Ishikawa (cell line): ENCODE measurements at regions not wholly inside any gene's neighbourhood (a gene's known extent, or its start where the extent isn't known, plus 50 kb on each side); places are given as distances from the start of the nearest gene placed in this dataset.

ENCODE experiments used
- CEBPB ChIP-seq: IDR thresholded peaks from 2 replicates; pipeline ENCODE4 v1.6.1; 2012
- CREB1 ChIP-seq: IDR thresholded peaks from 2 replicates; pipeline ENCODE4 v1.6.1; 2012; ENCODE audit warnings: low read depth
- EP300 ChIP-seq: IDR thresholded peaks from 2 replicates; pipeline ENCODE4 v1.6.1; 2012; ENCODE audit warnings: borderline replicate concordance
- MAX ChIP-seq: IDR thresholded peaks from 2 replicates; pipeline ENCODE4 v1.6.1; 2012
- NFIC ChIP-seq: IDR thresholded peaks from 2 replicates; pipeline ENCODE4 v1.6.1; 2012
- RAD21 ChIP-seq: IDR thresholded peaks from 2 replicates; pipeline ENCODE4 v1.6.1; 2012; ENCODE audit warnings: low read depth
- TAF1 ChIP-seq: IDR thresholded peaks from 2 replicates; pipeline ENCODE4 v1.6.1; 2012; ENCODE audit warnings: low read depth, mild to moderate bottlenecking
- YY1 ChIP-seq: IDR thresholded peaks from 2 replicates; pipeline ENCODE4 v1.6.1; 2012; ENCODE audit warnings: low read depth
- ZBTB7A ChIP-seq: IDR thresholded peaks from 2 replicates; pipeline ENCODE4 v1.6.1; 2012; ENCODE audit warnings: low read depth
- TF ChIP-seq, protein P1 (sequence below): IDR thresholded peaks from 2 replicates; pipeline ENCODE4 v1.6.1; 2012; ENCODE audit warnings: low read depth, mild to moderate bottlenecking

DNA sequence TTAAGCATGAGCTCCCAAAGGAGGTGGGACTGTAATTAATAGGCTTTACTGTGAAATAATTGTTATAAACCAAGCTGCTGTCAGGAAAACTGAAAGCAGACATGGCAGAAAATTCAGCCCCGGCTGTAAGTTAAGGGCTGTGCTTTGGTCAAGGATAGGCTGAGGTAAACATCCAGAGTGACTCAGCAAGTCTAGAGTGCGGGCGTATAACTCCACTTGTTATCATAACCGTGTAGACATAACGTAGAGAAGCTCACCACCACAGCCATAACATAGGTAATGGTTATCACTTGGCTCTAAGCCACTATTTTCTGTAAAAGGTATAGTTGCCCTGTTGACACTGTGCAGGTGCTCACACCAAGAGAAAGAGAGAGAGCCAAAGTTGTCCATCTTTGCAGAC is 316.8 kb downstream of the DCDC2C start:
- no peak for TF ChIP-seq CEBPB
- no peak for TF ChIP-seq CREB1
- TF ChIP-seq ZBTB7A: no peak
- no peak for TF ChIP-seq TAF1
- no peak for TF ChIP-seq YY1
- TF ChIP-seq MAX: no peak
- TF ChIP-seq, protein P1, sequence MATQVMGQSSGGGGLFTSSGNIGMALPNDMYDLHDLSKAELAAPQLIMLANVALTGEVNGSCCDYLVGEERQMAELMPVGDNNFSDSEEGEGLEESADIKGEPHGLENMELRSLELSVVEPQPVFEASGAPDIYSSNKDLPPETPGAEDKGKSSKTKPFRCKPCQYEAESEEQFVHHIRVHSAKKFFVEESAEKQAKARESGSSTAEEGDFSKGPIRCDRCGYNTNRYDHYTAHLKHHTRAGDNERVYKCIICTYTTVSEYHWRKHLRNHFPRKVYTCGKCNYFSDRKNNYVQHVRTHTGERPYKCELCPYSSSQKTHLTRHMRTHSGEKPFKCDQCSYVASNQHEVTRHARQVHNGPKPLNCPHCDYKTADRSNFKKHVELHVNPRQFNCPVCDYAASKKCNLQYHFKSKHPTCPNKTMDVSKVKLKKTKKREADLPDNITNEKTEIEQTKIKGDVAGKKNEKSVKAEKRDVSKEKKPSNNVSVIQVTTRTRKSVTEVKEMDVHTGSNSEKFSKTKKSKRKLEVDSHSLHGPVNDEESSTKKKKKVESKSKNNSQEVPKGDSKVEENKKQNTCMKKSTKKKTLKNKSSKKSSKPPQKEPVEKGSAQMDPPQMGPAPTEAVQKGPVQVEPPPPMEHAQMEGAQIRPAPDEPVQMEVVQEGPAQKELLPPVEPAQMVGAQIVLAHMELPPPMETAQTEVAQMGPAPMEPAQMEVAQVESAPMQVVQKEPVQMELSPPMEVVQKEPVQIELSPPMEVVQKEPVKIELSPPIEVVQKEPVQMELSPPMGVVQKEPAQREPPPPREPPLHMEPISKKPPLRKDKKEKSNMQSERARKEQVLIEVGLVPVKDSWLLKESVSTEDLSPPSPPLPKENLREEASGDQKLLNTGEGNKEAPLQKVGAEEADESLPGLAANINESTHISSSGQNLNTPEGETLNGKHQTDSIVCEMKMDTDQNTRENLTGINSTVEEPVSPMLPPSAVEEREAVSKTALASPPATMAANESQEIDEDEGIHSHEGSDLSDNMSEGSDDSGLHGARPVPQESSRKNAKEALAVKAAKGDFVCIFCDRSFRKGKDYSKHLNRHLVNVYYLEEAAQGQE: no peak
- TF ChIP-seq NFIC: no peak
- TF ChIP-seq RAD21: no peak
- no peak for TF ChIP-seq EP300
